ENCODE measurements at regions not wholly inside any gene's neighbourhood (a gene's known extent, or its start where the extent isn't known, plus 50 kb on each side); places are given as distances from the start of the nearest gene placed in this dataset.

DNA sequence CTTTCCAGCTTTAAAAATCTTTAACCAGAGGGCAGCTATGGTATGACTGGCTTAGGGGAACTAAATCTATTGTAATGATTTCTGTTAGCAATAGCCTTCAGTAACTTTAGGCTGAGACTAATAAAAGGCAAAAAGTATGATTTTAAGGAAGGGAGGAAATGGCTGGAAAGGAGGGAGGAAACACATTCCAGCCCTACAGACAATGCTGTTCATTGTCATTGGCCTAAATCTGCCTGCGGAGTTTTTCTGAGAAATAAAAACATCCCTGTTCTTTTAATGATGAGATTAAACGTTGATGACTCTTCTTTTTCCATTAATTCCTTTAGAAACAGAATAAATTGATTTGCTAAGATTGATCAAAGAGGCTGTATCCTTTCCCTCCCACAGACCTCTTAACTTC is 99.6 kb upstream of the GRAMD1B start:
- Histone ChIP-seq H3K27me3 (no peaks in the 10 kb centered on the region), H3K4me3 (no peak overlapping the region), H3K9me3 (no peaks in the 10 kb centered on the region), H3K36me3 (no peaks in the 10 kb centered on the region), H3K27ac (peak overlapping the region; percentile 57 to 77 (median 71)), H3K4me1 (peaks cover 6 to 18% of the 10 kb centered on the region in 2 donors)
- in situ Hi-C loops (cut with MboI; ENCODE audit: low sequenced_read_pairs in 4 of 4), result no loop called here
- intact Hi-C loops (cut with DNase I; ENCODE audit: low total_unique reads), result no loop called here
- DNase-seq (no peak), ATAC-seq (peak in 1 of 2 donors; percentile 5)
- TF ChIP-seq POLR2A (IDR thresholded peaks at IDR 0.05), result no peak
- TF ChIP-seq, protein P1, sequence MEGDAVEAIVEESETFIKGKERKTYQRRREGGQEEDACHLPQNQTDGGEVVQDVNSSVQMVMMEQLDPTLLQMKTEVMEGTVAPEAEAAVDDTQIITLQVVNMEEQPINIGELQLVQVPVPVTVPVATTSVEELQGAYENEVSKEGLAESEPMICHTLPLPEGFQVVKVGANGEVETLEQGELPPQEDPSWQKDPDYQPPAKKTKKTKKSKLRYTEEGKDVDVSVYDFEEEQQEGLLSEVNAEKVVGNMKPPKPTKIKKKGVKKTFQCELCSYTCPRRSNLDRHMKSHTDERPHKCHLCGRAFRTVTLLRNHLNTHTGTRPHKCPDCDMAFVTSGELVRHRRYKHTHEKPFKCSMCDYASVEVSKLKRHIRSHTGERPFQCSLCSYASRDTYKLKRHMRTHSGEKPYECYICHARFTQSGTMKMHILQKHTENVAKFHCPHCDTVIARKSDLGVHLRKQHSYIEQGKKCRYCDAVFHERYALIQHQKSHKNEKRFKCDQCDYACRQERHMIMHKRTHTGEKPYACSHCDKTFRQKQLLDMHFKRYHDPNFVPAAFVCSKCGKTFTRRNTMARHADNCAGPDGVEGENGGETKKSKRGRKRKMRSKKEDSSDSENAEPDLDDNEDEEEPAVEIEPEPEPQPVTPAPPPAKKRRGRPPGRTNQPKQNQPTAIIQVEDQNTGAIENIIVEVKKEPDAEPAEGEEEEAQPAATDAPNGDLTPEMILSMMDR (IDR thresholded peaks at IDR 0.05 in 4 of 5, conservative IDR thresholded peaks at IDR 0.05 in 1 of 5), result no peak

DNA sequence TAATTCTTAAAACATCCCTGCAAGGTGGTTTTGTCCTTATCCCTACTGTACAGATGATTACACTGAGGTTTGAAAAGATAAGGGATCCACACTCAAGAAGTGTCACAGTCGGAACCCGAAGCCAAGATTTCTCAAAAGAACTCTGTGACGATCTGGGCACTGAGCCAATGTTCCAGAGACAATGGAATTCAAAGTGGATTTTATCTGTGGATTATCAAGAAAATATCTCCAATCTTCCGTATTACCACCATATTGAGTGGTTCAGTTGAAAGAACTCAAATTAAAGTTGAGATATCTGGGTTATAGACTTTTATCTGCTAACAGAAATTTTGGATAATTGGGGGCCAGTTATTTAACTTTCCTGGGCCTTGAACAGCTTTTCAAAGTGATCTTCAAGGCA is 100.0 kb upstream of the GRAMD1B start:
- ATAC-seq, result no peak
- Histone ChIP-seq H3K4me3 (no peak overlapping the region), H3K27me3 (no peaks in the 10 kb centered on the region), H3K27ac (peak overlapping the region; percentile 57 to 77 (median 71)), H3K4me1 (peaks cover 6 to 18% of the 10 kb centered on the region in 2 donors), H3K36me3 (no peaks in the 10 kb centered on the region), H3K9me3 (no peaks in the 10 kb centered on the region)
- in situ Hi-C loops (cut with MboI; ENCODE audit: low sequenced_read_pairs in 4 of 4), result no loop called here
- intact Hi-C loops (cut with DNase I; ENCODE audit: low total_unique reads), result no loop called here
- TF ChIP-seq POLR2A (IDR thresholded peaks at IDR 0.05), result no peak
- TF ChIP-seq, protein P1 (IDR thresholded peaks at IDR 0.05 in 4 of 5, conservative IDR thresholded peaks at IDR 0.05 in 1 of 5), result no peak
- DNase-seq, result no peak

DNA sequence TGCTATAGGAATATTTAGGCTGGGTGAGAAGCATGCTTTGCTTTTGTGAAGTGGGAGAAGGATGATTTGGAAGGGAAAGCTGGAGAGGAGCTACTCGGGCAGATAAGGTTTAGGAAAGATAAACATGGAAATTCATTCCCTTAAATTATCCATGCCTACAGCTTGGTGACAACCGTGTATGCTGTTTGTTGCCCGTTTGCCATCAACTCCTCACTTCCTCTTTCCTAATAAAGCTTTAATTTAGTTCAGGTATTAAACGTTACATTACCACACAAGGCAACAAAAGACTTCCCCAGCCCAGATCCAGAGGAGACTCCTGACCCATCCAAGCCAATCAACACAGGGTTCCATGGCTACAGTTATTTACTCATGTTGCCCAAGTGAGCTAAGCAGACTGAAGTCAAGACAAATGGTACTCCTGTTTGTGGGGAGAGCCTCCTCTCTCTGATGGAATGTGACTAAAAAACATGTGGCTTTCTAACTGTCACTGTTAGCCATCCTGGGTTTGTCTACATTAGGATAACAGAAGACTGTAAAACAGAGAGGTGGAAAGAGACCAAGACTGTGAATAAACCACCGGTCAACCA is 101.7 kb upstream of the GRAMD1B start:
- no peak for ATAC-seq
- H3K27ac ChIP-seq, result no peak overlapping the region

DNA sequence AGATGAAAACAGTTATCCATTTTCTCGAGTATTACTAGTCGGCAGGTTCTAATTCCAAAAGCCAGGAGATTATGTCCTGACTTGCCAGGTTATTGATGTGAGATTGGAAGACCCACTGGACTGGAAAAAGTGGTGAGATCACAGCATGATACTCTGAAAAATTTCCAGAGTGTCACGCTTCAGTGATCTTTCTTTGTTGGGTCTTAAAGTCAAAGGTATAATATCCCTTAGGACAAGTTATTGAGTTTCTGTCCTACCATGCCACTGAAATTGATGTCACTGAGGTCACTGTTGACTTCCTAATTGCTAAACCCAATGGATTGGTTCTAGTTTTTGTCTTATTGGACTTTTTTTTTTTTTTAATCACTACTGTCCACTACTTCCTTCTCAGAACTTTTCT is 104.5 kb upstream of the GRAMD1B start:
- DNase-seq, result no peak
- in situ Hi-C loops (cut with MboI; ENCODE audit: low sequenced_read_pairs in 4 of 4) (no loop called here), intact Hi-C loops (cut with DNase I; ENCODE audit: low total_unique reads) (no loop called here)
- TF ChIP-seq, protein P1 (IDR thresholded peaks at IDR 0.05 in 4 of 5, conservative IDR thresholded peaks at IDR 0.05 in 1 of 5), result no peak
- no peak for TF ChIP-seq POLR2A (IDR thresholded peaks at IDR 0.05)
- H3K27ac ChIP-seq, result no peak overlapping the region
- H3K9me3 ChIP-seq, result no peaks in the 10 kb centered on the region
- no peak overlapping the region for H3K4me3 ChIP-seq
- peaks cover 0 to 7% of the 10 kb centered on the region in 2 donors for H3K4me1 ChIP-seq
- H3K36me3 ChIP-seq, result no peaks in the 10 kb centered on the region
- ATAC-seq, result no peak
- H3K27me3 ChIP-seq, result no peaks in the 10 kb centered on the region

More for the DNA sequence above, 101.7 kb upstream of the GRAMD1B start:
- DNase-seq, result no peak
- Histone ChIP-seq H3K4me1 (peaks cover 6 to 18% of the 10 kb centered on the region in 2 donors), H3K9me3 (no peaks in the 10 kb centered on the region), H3K36me3 (no peaks in the 10 kb centered on the region), H3K27me3 (no peaks in the 10 kb centered on the region), H3K4me3 (no peak overlapping the region)
- TF ChIP-seq POLR2A (IDR thresholded peaks at IDR 0.05), result no peak
- TF ChIP-seq, protein P1 (IDR thresholded peaks at IDR 0.05 in 4 of 5, conservative IDR thresholded peaks at IDR 0.05 in 1 of 5), result no peak
- intact Hi-C loops (cut with DNase I; ENCODE audit: low total_unique reads), result no loop called here
- in situ Hi-C loops (cut with MboI; ENCODE audit: low sequenced_read_pairs in 4 of 4), result no loop called here

DNA sequence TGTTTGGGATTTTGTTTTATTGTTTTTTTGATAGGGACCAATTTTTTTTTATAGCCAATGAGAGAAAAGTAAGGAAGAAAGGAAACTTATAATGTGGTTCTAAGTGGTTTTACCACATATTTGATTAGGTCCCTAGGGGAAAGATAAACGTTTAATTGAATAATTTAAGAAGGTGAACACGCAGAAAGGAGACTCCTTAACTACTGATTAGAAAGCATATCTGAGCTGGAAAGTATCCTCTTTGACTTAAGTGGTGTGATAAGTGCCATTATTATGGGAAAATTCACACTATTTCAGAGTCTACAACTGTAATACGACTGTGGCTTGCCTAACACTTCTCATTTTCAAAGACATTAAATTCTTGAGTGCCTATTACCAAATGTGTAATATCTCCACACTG is 106.5 kb upstream of the GRAMD1B start:
- H3K27me3 ChIP-seq, result no peaks in the 10 kb centered on the region
- in situ Hi-C loops (cut with MboI; ENCODE audit: low sequenced_read_pairs in 4 of 4), result no loop called here
- no peaks in the 10 kb centered on the region for H3K4me1 ChIP-seq
- no peaks in the 10 kb centered on the region for H3K36me3 ChIP-seq
- H3K9me3 ChIP-seq, result no peaks in the 10 kb centered on the region
- no peak for TF ChIP-seq POLR2A (IDR thresholded peaks at IDR 0.05)
- TF ChIP-seq, protein P1 (IDR thresholded peaks at IDR 0.05 in 4 of 5, conservative IDR thresholded peaks at IDR 0.05 in 1 of 5), result no peak
- H3K27ac ChIP-seq, result no peak overlapping the region
- intact Hi-C loops (cut with DNase I; ENCODE audit: low total_unique reads), result no loop called here
- no peak for ATAC-seq
- no peak for DNase-seq
- H3K4me3 ChIP-seq, result no peak overlapping the region
